ENCODE measurements at regions not wholly inside any gene's neighbourhood (a gene's known extent, or its start where the extent isn't known, plus 50 kb on each side); places are given as distances from the start of the nearest gene placed in this dataset.

- TF ChIP-seq GLI2 (tag by site-specific recombination; IDR thresholded peaks at IDR 0.05; ENCODE audit: borderline replicate concordance, low read depth) (no peak), ZSCAN23 (tag by site-specific recombination; IDR thresholded peaks at IDR 0.05) (no peak), ZNF639 (tag by site-specific recombination; IDR thresholded peaks at IDR 0.05) (no peak), ZNF138 (tag by site-specific recombination; IDR thresholded peaks at IDR 0.05; ENCODE audit: borderline replicate concordance) (no peak), ZNF398 (tag by site-specific recombination; IDR thresholded peaks at IDR 0.05) (no peak), ZNF776 (tag by site-specific recombination; IDR thresholded peaks at IDR 0.05; ENCODE audit: borderline replicate concordance) (no peak), ZFP41 (tag by site-specific recombination; IDR thresholded peaks at IDR 0.05; ENCODE audit: borderline replicate concordance) (no peak), FEZF1 (tag by site-specific recombination; IDR thresholded peaks at IDR 0.05) (no peak), ZNF660 (tag by site-specific recombination; IDR thresholded peaks at IDR 0.05) (no peak), ZNF350 (tag by site-specific recombination; IDR thresholded peaks at IDR 0.05) (no peak), ZNF560 (tag by site-specific recombination; IDR thresholded peaks at IDR 0.05; ENCODE audit: borderline replicate concordance) (no peak), ZNF280D (tag by site-specific recombination; IDR thresholded peaks at IDR 0.05) (no peak), KLF10 (tag by site-specific recombination; IDR thresholded peaks at IDR 0.05) (no peak), KLF16 (tag by site-specific recombination; IDR thresholded peaks at IDR 0.05) (no peak), ZNF571 (tag by site-specific recombination; IDR thresholded peaks at IDR 0.05) (no peak)
- CTCF ChIA-PET, result no interaction called here
- no peak overlapping the region for H3K4me3 ChIP-seq (ENCODE audit: low read depth, low read length)
- H3K9me3 ChIP-seq (ENCODE audit: control insufficient read depth, insufficient read depth, low read depth, low read length), result peaks cover 2% of the 10 kb centered on the region; the same call in 1 of the 2 replicates
- H3K4me1 ChIP-seq (ENCODE audit: control insufficient read depth, insufficient read depth, low read length), result no peaks in the 10 kb centered on the region
- H3K27ac ChIP-seq (ENCODE audit: extremely low read depth, low read depth, low read length), result no peak overlapping the region
- POLR2A ChIA-PET, result no interaction called here
- H3K36me3 ChIP-seq (ENCODE audit: control insufficient read depth in 2 of 2, insufficient read depth in 1 of 2, low read length in 2 of 2), result no peaks in the 10 kb centered on the region
Observed at GRCh38 chr16:54703339-54703738, 227.3 kb upstream of the IRX5 start.

GRCh38 chr16:54699656-54700055, 231.0 kb upstream of the IRX5 start:
- POLR2A ChIA-PET, result no interaction called here
- no peak for TF ChIP-seq ZNF768 (tag by site-specific recombination; IDR thresholded peaks at IDR 0.05)
- TF ChIP-seq PRDM1 (tag by site-specific recombination; IDR thresholded peaks at IDR 0.05), result no peak
- no peak for TF ChIP-seq TRIM28 (IDR thresholded peaks at IDR 0.05; ENCODE audit: borderline replicate concordance, low read length)
- TF ChIP-seq, protein P1, sequence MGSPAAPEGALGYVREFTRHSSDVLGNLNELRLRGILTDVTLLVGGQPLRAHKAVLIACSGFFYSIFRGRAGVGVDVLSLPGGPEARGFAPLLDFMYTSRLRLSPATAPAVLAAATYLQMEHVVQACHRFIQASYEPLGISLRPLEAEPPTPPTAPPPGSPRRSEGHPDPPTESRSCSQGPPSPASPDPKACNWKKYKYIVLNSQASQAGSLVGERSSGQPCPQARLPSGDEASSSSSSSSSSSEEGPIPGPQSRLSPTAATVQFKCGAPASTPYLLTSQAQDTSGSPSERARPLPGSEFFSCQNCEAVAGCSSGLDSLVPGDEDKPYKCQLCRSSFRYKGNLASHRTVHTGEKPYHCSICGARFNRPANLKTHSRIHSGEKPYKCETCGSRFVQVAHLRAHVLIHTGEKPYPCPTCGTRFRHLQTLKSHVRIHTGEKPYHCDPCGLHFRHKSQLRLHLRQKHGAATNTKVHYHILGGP (tag by site-specific recombination; IDR thresholded peaks at IDR 0.05), result no peak
- Histone ChIP-seq H3K4me3 (ENCODE audit: low read depth, low read length) (no peak overlapping the region), H3K36me3 (ENCODE audit: control insufficient read depth in 2 of 2, insufficient read depth in 1 of 2, low read length in 2 of 2) (no peaks in the 10 kb centered on the region), H3K9me3 (ENCODE audit: control insufficient read depth, insufficient read depth, low read depth, low read length) (peaks cover 2% of the 10 kb centered on the region; the same call in 1 of the 2 replicates), H3K4me1 (ENCODE audit: control insufficient read depth, insufficient read depth, low read length) (no peaks in the 10 kb centered on the region), H3K27ac (ENCODE audit: extremely low read depth, low read depth, low read length) (no peak overlapping the region)
- CTCF ChIA-PET, result no interaction called here
